WTC11 (cell line): ENCODE measurements at regions not wholly inside any gene's neighbourhood (a gene's known extent, or its start where the extent isn't known, plus 50 kb on each side); places are given as distances from the start of the nearest gene placed in this dataset.

ENCODE experiments used
- ATAC-seq: fragments of 200-7000 bp; cut with Tn5 transposase; 2 replicates; pipeline ENCODE4 v1.10.0; 2021; ENCODE audit warnings: mild to moderate bottlenecking, moderate library complexity
- CTCF ChIA-PET: fragments of 300-600 bp; sonication (Branson Sonifier 250); formaldehyde crosslinking; loops from one replicate; lab custom pipeline; 2021; ENCODE audit warnings: antibody characterized with exemption; lab: Charles Lee
- POLR2A ChIA-PET: fragments of 350-600 bp; sonication (Branson Sonifier 250); formaldehyde crosslinking; loops from one replicate; lab custom pipeline; 2021; ENCODE audit warnings: antibody characterized with exemption; lab: Charles Lee
- DNase-seq: peaks from one replicate; pipeline ENCODE4 v3.0.0; 2021; ENCODE audit warnings: low spot score
- H3K27ac Mint-ChIP-seq: 2 replicates; pipeline ENCODE4 v1.8.0; 2021; ENCODE audit warnings: mixed read lengths
- H3K27me3 Mint-ChIP-seq: 2 replicates; pipeline ENCODE4 v1.8.0; 2021; ENCODE audit warnings: low read depth, mild to moderate bottlenecking, moderate library complexity, mixed read lengths
- H3K36me3 Mint-ChIP-seq: 2 replicates; pipeline ENCODE4 v1.8.0; 2021; ENCODE audit warnings: mixed read lengths
- H3K4me1 Mint-ChIP-seq: 2 replicates; pipeline ENCODE4 v1.8.0; 2022; ENCODE audit warnings: mixed read lengths
- H3K4me3 Mint-ChIP-seq: 2 replicates; pipeline ENCODE4 v1.8.0; 2021; ENCODE audit warnings: mild to moderate bottlenecking, moderate library complexity, mixed read lengths
- H3K9me3 Mint-ChIP-seq: 2 replicates; pipeline ENCODE4 v1.8.0; 2021; ENCODE audit warnings: mixed read lengths
- ATF2 ChIP-seq: sonication (generic); formaldehyde crosslinking; IDR thresholded peaks from 2 replicates; pipeline ENCODE4 v1.8.1; 2022; ENCODE audit warnings: low read depth, missing genetic modification reagents, borderline replicate concordance
- ELF4 ChIP-seq: sonication (generic); formaldehyde crosslinking; IDR thresholded peaks from 2 replicates; pipeline ENCODE4 v1.8.1; 2022; ENCODE audit warnings: low read depth, mild to moderate bottlenecking, moderate library complexity, missing genetic modification reagents
- ESRRA ChIP-seq: sonication (generic); formaldehyde crosslinking; IDR thresholded peaks from 2 replicates; pipeline ENCODE4 v1.8.1; 2022; ENCODE audit warnings: mild to moderate bottlenecking, missing genetic modification reagents, borderline replicate concordance
- FOXK1 ChIP-seq: sonication (generic); formaldehyde crosslinking; IDR thresholded peaks from 2 replicates; pipeline ENCODE4 v1.8.0; 2022; ENCODE audit warnings: mild to moderate bottlenecking, moderate library complexity, missing genetic modification reagents
- HMGA2 ChIP-seq: fragments of 250-450 bp; sonication (Bioruptor Pico); IDR thresholded peaks from 2 replicates; pipeline ENCODE4 v1.4.0; 2021; ENCODE audit warnings: mild to moderate bottlenecking, moderate library complexity
- IRF2 ChIP-seq: sonication (generic); formaldehyde crosslinking; IDR thresholded peaks from 2 replicates; pipeline ENCODE4 v1.8.0; 2022; ENCODE audit warnings: low read depth, missing genetic modification reagents, borderline replicate concordance
- NR2C2 ChIP-seq: sonication (generic); formaldehyde crosslinking; IDR thresholded peaks from 2 replicates; pipeline ENCODE4 v1.8.0; 2022; ENCODE audit warnings: mild to moderate bottlenecking, missing genetic modification reagents
- SMAD4 ChIP-seq: sonication (generic); formaldehyde crosslinking; IDR thresholded peaks from 2 replicates; pipeline ENCODE4 v1.8.0; 2022; ENCODE audit warnings: mild to moderate bottlenecking, missing genetic modification reagents
- SOX15 ChIP-seq: fragments of 250-450 bp; sonication (Bioruptor Pico); IDR thresholded peaks from 2 replicates; pipeline ENCODE4 v1.9.0; 2021; ENCODE audit warnings: mild to moderate bottlenecking
- USF2 ChIP-seq: sonication (generic); formaldehyde crosslinking; IDR thresholded peaks from 2 replicates; pipeline ENCODE4 v1.8.1; 2023; ENCODE audit warnings: mild to moderate bottlenecking, missing genetic modification reagents, moderate library complexity
- ZBTB21 ChIP-seq: sonication (generic); formaldehyde crosslinking; IDR thresholded peaks from 2 replicates; pipeline ENCODE4 v1.8.1; 2023; ENCODE audit warnings: mild to moderate bottlenecking, missing genetic modification reagents, borderline replicate concordance
- ZNF232 ChIP-seq: sonication (generic); formaldehyde crosslinking; IDR thresholded peaks from 2 replicates; pipeline ENCODE4 v1.8.0; 2022; ENCODE audit warnings: mild to moderate bottlenecking, missing genetic modification reagents
- ZNF423 ChIP-seq: fragments of 250-450 bp; sonication (Bioruptor Pico); IDR thresholded peaks from 2 replicates; pipeline ENCODE4 v2.1.2; 2022; ENCODE audit warnings: mild to moderate bottlenecking, moderate library complexity
- TF ChIP-seq, protein P1 (sequence below): sonication (generic); formaldehyde crosslinking; IDR thresholded peaks from 2 replicates; pipeline ENCODE4 v1.8.0; 2023; ENCODE audit warnings: missing genetic modification reagents, mild to moderate bottlenecking, borderline replicate concordance
- TF ChIP-seq, protein P2 (sequence below): sonication (generic); formaldehyde crosslinking; conservative IDR thresholded peaks from 2 replicates; pipeline ENCODE4 v1.8.1; 2023; ENCODE audit warnings: mild to moderate bottlenecking, low read depth, missing genetic modification reagents, moderate library complexity

GRCh38 chr3:116834816-116835215, 125.2 kb downstream of the TUSC7 start:
- no peaks in the 10 kb centered on the region for H3K9me3 Mint-ChIP-seq
- POLR2A ChIA-PET: no interaction called here
- no peak for DNase-seq
- no peak overlapping the region for H3K27ac Mint-ChIP-seq
- no peaks in the 10 kb centered on the region for H3K36me3 Mint-ChIP-seq
- no peak overlapping the region for H3K4me3 Mint-ChIP-seq
- TF ChIP-seq NR2C2 (CRISPR knock-in tag) (no peak), SMAD4 (CRISPR knock-in tag) (no peak), ZNF423 (CRISPR knock-in tag) (no peak), HMGA2 (CRISPR knock-in tag) (no peak), ZBTB21 (CRISPR knock-in tag) (no peak), ATF2 (CRISPR knock-in tag) (no peak)
- TF ChIP-seq, protein P1, sequence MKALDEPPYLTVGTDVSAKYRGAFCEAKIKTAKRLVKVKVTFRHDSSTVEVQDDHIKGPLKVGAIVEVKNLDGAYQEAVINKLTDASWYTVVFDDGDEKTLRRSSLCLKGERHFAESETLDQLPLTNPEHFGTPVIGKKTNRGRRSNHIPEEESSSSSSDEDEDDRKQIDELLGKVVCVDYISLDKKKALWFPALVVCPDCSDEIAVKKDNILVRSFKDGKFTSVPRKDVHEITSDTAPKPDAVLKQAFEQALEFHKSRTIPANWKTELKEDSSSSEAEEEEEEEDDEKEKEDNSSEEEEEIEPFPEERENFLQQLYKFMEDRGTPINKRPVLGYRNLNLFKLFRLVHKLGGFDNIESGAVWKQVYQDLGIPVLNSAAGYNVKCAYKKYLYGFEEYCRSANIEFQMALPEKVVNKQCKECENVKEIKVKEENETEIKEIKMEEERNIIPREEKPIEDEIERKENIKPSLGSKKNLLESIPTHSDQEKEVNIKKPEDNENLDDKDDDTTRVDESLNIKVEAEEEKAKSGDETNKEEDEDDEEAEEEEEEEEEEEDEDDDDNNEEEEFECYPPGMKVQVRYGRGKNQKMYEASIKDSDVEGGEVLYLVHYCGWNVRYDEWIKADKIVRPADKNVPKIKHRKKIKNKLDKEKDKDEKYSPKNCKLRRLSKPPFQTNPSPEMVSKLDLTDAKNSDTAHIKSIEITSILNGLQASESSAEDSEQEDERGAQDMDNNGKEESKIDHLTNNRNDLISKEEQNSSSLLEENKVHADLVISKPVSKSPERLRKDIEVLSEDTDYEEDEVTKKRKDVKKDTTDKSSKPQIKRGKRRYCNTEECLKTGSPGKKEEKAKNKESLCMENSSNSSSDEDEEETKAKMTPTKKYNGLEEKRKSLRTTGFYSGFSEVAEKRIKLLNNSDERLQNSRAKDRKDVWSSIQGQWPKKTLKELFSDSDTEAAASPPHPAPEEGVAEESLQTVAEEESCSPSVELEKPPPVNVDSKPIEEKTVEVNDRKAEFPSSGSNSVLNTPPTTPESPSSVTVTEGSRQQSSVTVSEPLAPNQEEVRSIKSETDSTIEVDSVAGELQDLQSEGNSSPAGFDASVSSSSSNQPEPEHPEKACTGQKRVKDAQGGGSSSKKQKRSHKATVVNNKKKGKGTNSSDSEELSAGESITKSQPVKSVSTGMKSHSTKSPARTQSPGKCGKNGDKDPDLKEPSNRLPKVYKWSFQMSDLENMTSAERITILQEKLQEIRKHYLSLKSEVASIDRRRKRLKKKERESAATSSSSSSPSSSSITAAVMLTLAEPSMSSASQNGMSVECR (CRISPR knock-in tag): no peak
- TF ChIP-seq, all 79 proteins: peak for 0
- Mint-ChIP-seq H3K4me1 (peaks cover 13% of the 10 kb centered on the region), H3K27me3 (no peaks in the 10 kb centered on the region)
- no peak for ATAC-seq
- CTCF ChIA-PET: interaction anchor here (3.8 kb wide), 1 partner anchor 64 kb away, joined by 16 read pairs; no protein-coding TSS in a partner anchor

- H3K27ac Mint-ChIP-seq: no peak overlapping the region
- H3K36me3 Mint-ChIP-seq: no peaks in the 10 kb centered on the region
- POLR2A ChIA-PET: no interaction called here
- peaks cover 17% of the 10 kb centered on the region for H3K4me1 Mint-ChIP-seq
- H3K4me3 Mint-ChIP-seq: no peak overlapping the region
- no peak for TF ChIP-seq FOXK1 (CRISPR knock-in tag)
- no peak for TF ChIP-seq ZNF232
- TF ChIP-seq, protein P2, sequence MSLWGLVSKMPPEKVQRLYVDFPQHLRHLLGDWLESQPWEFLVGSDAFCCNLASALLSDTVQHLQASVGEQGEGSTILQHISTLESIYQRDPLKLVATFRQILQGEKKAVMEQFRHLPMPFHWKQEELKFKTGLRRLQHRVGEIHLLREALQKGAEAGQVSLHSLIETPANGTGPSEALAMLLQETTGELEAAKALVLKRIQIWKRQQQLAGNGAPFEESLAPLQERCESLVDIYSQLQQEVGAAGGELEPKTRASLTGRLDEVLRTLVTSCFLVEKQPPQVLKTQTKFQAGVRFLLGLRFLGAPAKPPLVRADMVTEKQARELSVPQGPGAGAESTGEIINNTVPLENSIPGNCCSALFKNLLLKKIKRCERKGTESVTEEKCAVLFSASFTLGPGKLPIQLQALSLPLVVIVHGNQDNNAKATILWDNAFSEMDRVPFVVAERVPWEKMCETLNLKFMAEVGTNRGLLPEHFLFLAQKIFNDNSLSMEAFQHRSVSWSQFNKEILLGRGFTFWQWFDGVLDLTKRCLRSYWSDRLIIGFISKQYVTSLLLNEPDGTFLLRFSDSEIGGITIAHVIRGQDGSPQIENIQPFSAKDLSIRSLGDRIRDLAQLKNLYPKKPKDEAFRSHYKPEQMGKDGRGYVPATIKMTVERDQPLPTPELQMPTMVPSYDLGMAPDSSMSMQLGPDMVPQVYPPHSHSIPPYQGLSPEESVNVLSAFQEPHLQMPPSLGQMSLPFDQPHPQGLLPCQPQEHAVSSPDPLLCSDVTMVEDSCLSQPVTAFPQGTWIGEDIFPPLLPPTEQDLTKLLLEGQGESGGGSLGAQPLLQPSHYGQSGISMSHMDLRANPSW (CRISPR knock-in tag): no peak
- TF ChIP-seq ZNF423 (CRISPR knock-in tag): no peak
- TF ChIP-seq SOX15 (CRISPR knock-in tag): no peak
- TF ChIP-seq IRF2: no peak
- no peak for TF ChIP-seq USF2 (CRISPR knock-in tag)
- TF ChIP-seq ELF4 (CRISPR knock-in tag): no peak
- TF ChIP-seq ESRRA (CRISPR knock-in tag): no peak
- TF ChIP-seq, all 79 proteins: peak for 0
- ATAC-seq: peak; percentile 48; the same call in 1 of the 2 replicates
- Mint-ChIP-seq H3K9me3 (no peaks in the 10 kb centered on the region), H3K27me3 (no peaks in the 10 kb centered on the region)
- DNase-seq: no peak
- CTCF ChIA-PET: interaction anchor here (3.8 kb wide), 1 partner anchor 65 kb away, joined by 16 read pairs; no protein-coding TSS in a partner anchor
These were observed 126.1 kb downstream of the TUSC7 start for GRCh38 chr3:116835658-116836057.
